OCI-LY1 (cell line): ENCODE measurements at regions not wholly inside any gene's neighbourhood (a gene's known extent, or its start where the extent isn't known, plus 50 kb on each side); places are given as distances from the start of the nearest gene placed in this dataset.
"Not testable (repeated sequence)": the region's sequence is repeated elsewhere in the genome, so short reads cannot be mapped to it uniquely, and the experiment has no call there.

ENCODE experiments used
- EZH2 ChIP-seq: fragments of 200-600 bp; sonication (generic), shearing (Covaris generic); IDR thresholded peaks from 2 replicates; pipeline ENCODE4 v1.8.0; 2017; ENCODE audit warnings: borderline replicate concordance, mixed run types, mild to moderate bottlenecking, antibody characterized with exemption, low read length, moderate library complexity, mixed read lengths
- TF ChIP-seq, protein P1 (sequence below): fragments of 200-600 bp; sonication (generic), shearing (Covaris generic); IDR thresholded peaks from 2 replicates; pipeline ENCODE4 v1.5.1; 2017; ENCODE audit warnings: mild to moderate bottlenecking, antibody characterized with exemption, low read length, moderate library complexity, mixed read lengths

DNA sequence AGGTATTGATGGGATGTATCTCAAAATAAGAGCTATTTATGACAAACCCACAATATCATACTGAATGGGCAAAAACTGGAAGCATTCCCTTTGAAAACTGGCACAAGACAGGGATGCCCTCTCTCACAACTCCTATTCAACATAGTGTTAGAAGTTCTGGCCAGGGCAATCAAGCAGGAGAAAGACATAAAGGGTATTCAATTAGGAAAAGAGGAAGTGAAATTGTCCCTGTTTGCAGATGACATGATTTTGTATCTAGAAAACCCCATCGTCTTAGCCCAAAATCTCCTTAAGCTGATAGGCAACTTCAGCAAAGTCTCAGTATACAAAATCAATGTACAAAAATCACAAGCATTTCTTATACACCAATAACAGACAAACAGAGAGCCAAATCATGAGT is 106.5 kb downstream of the RTL3 start:
- TF ChIP-seq, protein P1, sequence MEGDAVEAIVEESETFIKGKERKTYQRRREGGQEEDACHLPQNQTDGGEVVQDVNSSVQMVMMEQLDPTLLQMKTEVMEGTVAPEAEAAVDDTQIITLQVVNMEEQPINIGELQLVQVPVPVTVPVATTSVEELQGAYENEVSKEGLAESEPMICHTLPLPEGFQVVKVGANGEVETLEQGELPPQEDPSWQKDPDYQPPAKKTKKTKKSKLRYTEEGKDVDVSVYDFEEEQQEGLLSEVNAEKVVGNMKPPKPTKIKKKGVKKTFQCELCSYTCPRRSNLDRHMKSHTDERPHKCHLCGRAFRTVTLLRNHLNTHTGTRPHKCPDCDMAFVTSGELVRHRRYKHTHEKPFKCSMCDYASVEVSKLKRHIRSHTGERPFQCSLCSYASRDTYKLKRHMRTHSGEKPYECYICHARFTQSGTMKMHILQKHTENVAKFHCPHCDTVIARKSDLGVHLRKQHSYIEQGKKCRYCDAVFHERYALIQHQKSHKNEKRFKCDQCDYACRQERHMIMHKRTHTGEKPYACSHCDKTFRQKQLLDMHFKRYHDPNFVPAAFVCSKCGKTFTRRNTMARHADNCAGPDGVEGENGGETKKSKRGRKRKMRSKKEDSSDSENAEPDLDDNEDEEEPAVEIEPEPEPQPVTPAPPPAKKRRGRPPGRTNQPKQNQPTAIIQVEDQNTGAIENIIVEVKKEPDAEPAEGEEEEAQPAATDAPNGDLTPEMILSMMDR = not testable (repeated sequence)
- not testable (repeated sequence) for TF ChIP-seq EZH2
